Spleen (tissue), 7 donors: ENCODE measurements at regions not wholly inside any gene's neighbourhood (a gene's known extent, or its start where the extent isn't known, plus 50 kb on each side); places are given as distances from the start of the nearest gene placed in this dataset.

Experiments used
- POLR2A ChIP-seq, 3 donors: fragments of 450-650 bp; IDR thresholded peaks; one replicate each; pipeline ENCODE4 v1.5.1; 2017; ENCODE audit warnings: antibody characterized with exemption in 3 of 3, mild to moderate bottlenecking in 1 of 3
- TF ChIP-seq, protein P1 (sequence below), 11 experiments: fragments of 200-600 bp in 7 of 11; fragments of 450-650 bp in 4 of 11; sonication (generic) in 4 of 11; IDR thresholded peaks in 8 of 11; conservative IDR thresholded peaks in 3 of 11; 1 replicate in 7 of 11; 2 replicates in 4 of 11; pipeline versions ENCODE4 v1.4.0 to v1.8.0; 2016 to 2021; ENCODE audit warnings: antibody characterized with exemption in 11 of 11, inconsistent platforms in 4 of 11, mild to moderate bottlenecking in 1 of 11
- donor health status: DM: no; HTN: no; CAD: no; lungs with moderate emphysema.
- donor health status: DM: no; HTN: no; CAD: no.
- donor health status: DM: no; HTN: no; CAD: no.

DNA sequence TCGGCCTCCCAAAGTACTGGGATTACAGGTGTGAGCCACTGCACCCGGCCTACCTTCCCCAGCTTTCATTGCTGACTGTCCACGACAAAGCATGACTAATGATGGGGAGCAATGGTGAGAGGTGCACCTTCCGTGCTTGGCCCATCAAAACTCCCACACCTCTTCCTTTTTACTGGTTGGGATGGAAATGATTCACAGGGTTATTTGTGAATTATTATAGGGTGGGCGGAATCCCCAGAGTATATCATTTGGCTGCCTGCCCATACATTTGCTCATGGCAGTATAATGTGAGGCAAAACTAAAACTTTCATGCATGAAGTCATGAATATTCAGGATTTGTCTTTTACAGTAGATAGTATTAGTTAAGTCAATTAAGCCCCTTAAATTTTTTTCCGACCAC is 334.2 kb upstream of the NETO1 start:
- TF ChIP-seq, protein P1, sequence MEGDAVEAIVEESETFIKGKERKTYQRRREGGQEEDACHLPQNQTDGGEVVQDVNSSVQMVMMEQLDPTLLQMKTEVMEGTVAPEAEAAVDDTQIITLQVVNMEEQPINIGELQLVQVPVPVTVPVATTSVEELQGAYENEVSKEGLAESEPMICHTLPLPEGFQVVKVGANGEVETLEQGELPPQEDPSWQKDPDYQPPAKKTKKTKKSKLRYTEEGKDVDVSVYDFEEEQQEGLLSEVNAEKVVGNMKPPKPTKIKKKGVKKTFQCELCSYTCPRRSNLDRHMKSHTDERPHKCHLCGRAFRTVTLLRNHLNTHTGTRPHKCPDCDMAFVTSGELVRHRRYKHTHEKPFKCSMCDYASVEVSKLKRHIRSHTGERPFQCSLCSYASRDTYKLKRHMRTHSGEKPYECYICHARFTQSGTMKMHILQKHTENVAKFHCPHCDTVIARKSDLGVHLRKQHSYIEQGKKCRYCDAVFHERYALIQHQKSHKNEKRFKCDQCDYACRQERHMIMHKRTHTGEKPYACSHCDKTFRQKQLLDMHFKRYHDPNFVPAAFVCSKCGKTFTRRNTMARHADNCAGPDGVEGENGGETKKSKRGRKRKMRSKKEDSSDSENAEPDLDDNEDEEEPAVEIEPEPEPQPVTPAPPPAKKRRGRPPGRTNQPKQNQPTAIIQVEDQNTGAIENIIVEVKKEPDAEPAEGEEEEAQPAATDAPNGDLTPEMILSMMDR (IDR thresholded peaks at IDR 0.05 in 8 of 11, conservative IDR thresholded peaks at IDR 0.05 in 3 of 11) = no peak
- TF ChIP-seq POLR2A (IDR thresholded peaks at IDR 0.05) = no peak
